ENCODE measurements at regions not wholly inside any gene's neighbourhood (a gene's known extent, or its start where the extent isn't known, plus 50 kb on each side); places are given as distances from the start of the nearest gene placed in this dataset.

DNA sequence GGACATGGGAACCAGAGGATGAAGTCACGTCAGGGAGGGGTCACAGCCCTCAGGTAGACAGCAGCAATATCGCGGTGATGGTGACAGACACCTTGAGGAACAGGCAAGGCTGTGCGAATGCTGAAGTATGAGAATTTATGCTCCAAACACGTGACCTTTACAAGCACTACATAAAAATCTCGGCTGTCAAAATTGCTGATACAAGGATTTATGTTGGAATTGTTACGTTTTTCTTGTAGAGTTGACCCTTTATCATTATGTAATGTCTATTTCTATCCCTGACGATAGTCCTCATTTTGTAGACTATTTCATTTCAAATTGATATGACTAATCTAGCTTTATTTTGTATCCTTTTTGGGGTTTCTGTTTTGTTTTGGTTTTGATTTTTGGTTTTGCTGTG, 311.1 kb downstream of the C6orf118 start:
- TF ChIP-seq EP300 (IDR thresholded peaks at IDR 0.05; ENCODE audit: low read depth) (no peak), POLR2AphosphoS5 (IDR thresholded peaks at IDR 0.05) (no peak), POLR2A (IDR thresholded peaks at IDR 0.05) (no peak)
- TF ChIP-seq, protein P1, sequence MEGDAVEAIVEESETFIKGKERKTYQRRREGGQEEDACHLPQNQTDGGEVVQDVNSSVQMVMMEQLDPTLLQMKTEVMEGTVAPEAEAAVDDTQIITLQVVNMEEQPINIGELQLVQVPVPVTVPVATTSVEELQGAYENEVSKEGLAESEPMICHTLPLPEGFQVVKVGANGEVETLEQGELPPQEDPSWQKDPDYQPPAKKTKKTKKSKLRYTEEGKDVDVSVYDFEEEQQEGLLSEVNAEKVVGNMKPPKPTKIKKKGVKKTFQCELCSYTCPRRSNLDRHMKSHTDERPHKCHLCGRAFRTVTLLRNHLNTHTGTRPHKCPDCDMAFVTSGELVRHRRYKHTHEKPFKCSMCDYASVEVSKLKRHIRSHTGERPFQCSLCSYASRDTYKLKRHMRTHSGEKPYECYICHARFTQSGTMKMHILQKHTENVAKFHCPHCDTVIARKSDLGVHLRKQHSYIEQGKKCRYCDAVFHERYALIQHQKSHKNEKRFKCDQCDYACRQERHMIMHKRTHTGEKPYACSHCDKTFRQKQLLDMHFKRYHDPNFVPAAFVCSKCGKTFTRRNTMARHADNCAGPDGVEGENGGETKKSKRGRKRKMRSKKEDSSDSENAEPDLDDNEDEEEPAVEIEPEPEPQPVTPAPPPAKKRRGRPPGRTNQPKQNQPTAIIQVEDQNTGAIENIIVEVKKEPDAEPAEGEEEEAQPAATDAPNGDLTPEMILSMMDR (IDR thresholded peaks at IDR 0.05) = no peak
